Keratinocyte (primary cell): ENCODE measurements at regions not wholly inside any gene's neighbourhood (a gene's known extent, or its start where the extent isn't known, plus 50 kb on each side); places are given as distances from the start of the nearest gene placed in this dataset.

ENCODE experiments used
- DNase-seq: peaks from one replicate; pipeline ENCODE4 v3.0.0-alpha.2; 2011; ENCODE audit warnings: low read depth, missing footprints, low spot score
- FAIRE-seq: peaks from 2 replicates; lab custom pipeline; 2011; peaks lifted over from hg19 to GRCh38; lab: Jason Lieb, UNC
- H2AFZ ChIP-seq: 2 replicates; pipeline ENCODE4 v1.6.0; 2012; ENCODE audit warnings: low read length, control low read depth, inconsistent platforms; ENCODE audit not compliant: control insufficient read depth
- H3K27ac ChIP-seq: 2 replicates; pipeline ENCODE4 v1.5.1; 2011; ENCODE audit warnings: low read length; ENCODE audit not compliant: control insufficient read depth, insufficient read depth
- H3K27me3 ChIP-seq: 3 replicates; pipeline ENCODE4 v1.6.0; 2011; ENCODE audit warnings: low read length; ENCODE audit not compliant: control insufficient read depth, insufficient read depth; ENCODE audit errors: extremely low read depth
- H3K36me3 ChIP-seq, 2 experiments: 2 replicates in 1 of 2; 3 replicates in 1 of 2; pipeline ENCODE4 v1.5.1; 2011; ENCODE audit warnings: low read length in 2 of 2, mild to moderate bottlenecking in 1 of 2; ENCODE audit not compliant: control insufficient read depth in 2 of 2, insufficient read depth in 2 of 2; ENCODE audit errors: extremely low read depth in 1 of 2
- H3K4me1 ChIP-seq: 3 replicates; pipeline ENCODE4 v1.5.1; 2011; ENCODE audit warnings: low read length; ENCODE audit not compliant: control insufficient read depth, insufficient read depth; ENCODE audit errors: extremely low read depth
- H3K4me2 ChIP-seq: 3 replicates; pipeline ENCODE4 v1.6.0; 2011; ENCODE audit warnings: low read depth, low read length; ENCODE audit not compliant: control insufficient read depth, insufficient read depth; ENCODE audit errors: extremely low read depth
- H3K4me3 ChIP-seq, 3 experiments: fragments of 200-600 bp in 1 of 3; sonication (generic) in 1 of 3; 2 replicates in 2 of 3; 3 replicates in 1 of 3; pipeline ENCODE4 v1.5.1; 2011 to 2016; ENCODE audit warnings: low read length in 3 of 3, mild to moderate bottlenecking in 3 of 3, control low read depth in 2 of 3, inconsistent platforms in 1 of 3, low read depth in 1 of 3, mixed read lengths in 1 of 3, mixed run types in 1 of 3, moderate library complexity in 1 of 3; ENCODE audit not compliant: control insufficient read depth in 2 of 3, insufficient read depth in 2 of 3; ENCODE audit errors: extremely low read depth in 1 of 3
- H3K79me2 ChIP-seq: 2 replicates; pipeline ENCODE4 v1.6.0; 2012; ENCODE audit warnings: low read length; ENCODE audit not compliant: control insufficient read depth, insufficient read depth
- H3K9ac ChIP-seq: 3 replicates; pipeline ENCODE4 v1.6.0; 2011; ENCODE audit warnings: low read length; ENCODE audit not compliant: control insufficient read depth, insufficient read depth; ENCODE audit errors: extremely low read depth
- H3K9me1 ChIP-seq: 3 replicates; pipeline ENCODE4 v1.6.0; 2011; ENCODE audit warnings: low read length; ENCODE audit not compliant: control insufficient read depth, insufficient read depth; ENCODE audit errors: extremely low read depth
- H3K9me3 ChIP-seq: 2 replicates; pipeline ENCODE4 v1.5.1; 2012; ENCODE audit warnings: low read depth, low read length; ENCODE audit not compliant: control insufficient read depth
- H4K20me1 ChIP-seq: 3 replicates; pipeline ENCODE4 v1.6.0; 2011; ENCODE audit warnings: low read length; ENCODE audit not compliant: control insufficient read depth, insufficient read depth; ENCODE audit errors: extremely low read depth
- CTCF ChIP-seq, 3 experiments: IDR thresholded peaks in 1 of 3; conservative IDR thresholded peaks in 1 of 3; optimal IDR thresholded peaks in 1 of 3; 2 replicates in 2 of 3; 3 replicates in 1 of 3; pipeline versions ENCODE3 to v1.5.1; 2011; ENCODE audit warnings: low read length in 3 of 3, mild to moderate bottlenecking in 3 of 3, moderate library complexity in 2 of 3, control low read depth in 1 of 3, inconsistent platforms in 1 of 3; ENCODE audit not compliant: insufficient read depth in 2 of 3; ENCODE audit errors: extremely low read depth in 1 of 3
- EZH2 ChIP-seq: IDR thresholded peaks from one replicate; pipeline ENCODE4 v1.6.1; 2012; ENCODE audit warnings: inconsistent platforms, mild to moderate bottlenecking, low read length, moderate library complexity
- dilution Hi-C: fragments of 300-500 bp; cut with MboI; formaldehyde crosslinking; loops from one replicate; pipeline ENCODE4 v1.7.0; 2020; ENCODE audit warnings: low sequenced_read_pairs; ENCODE audit not compliant: extremely low pct_ligation_motif_present

- Histone ChIP-seq H3K27ac (no peak overlapping the region), H3K27me3 (no peaks in the 10 kb centered on the region), H3K9me1 (no peaks in the 10 kb centered on the region), H3K4me3 (no peak overlapping the region), H3K4me2 (no peak overlapping the region), H4K20me1 (no peaks in the 10 kb centered on the region), H2AFZ (no peak overlapping the region), H3K36me3 (no peaks in the 10 kb centered on the region), H3K9me3 (no peaks in the 10 kb centered on the region), H3K4me1 (no peaks in the 10 kb centered on the region), H3K9ac (no peak overlapping the region), H3K79me2 (no peaks in the 10 kb centered on the region)
- no peak for TF ChIP-seq EZH2
- no peak for TF ChIP-seq CTCF (optimal IDR thresholded peaks at IDR 0.05 in 1 of 3, IDR thresholded peaks at IDR 0.05 in 1 of 3, conservative IDR thresholded peaks at IDR 0.05 in 1 of 3; ENCODE audit: extremely low read depth in 1 of 3, insufficient read depth in 2 of 3, low read length in 3 of 3)
- DNase-seq (no peak), FAIRE-seq (no peak)
- dilution Hi-C loops: no loop called here
Observed at GRCh38 chr4:108416831-108417230, 203.5 kb upstream of the RPL34 start.

- no peak for FAIRE-seq
- DNase-seq: no peak
- dilution Hi-C loops: no loop called here
- no peak overlapping the region for H3K9ac ChIP-seq
- no peaks in the 10 kb centered on the region for H3K36me3 ChIP-seq
- no peaks in the 10 kb centered on the region for H3K79me2 ChIP-seq
- no peak overlapping the region for H3K4me2 ChIP-seq
- no peaks in the 10 kb centered on the region for H3K4me1 ChIP-seq
- H3K4me3 ChIP-seq: no peak overlapping the region
- no peaks in the 10 kb centered on the region for H3K9me3 ChIP-seq
- no peaks in the 10 kb centered on the region for H3K9me1 ChIP-seq
- no peak overlapping the region for H2AFZ ChIP-seq
- TF ChIP-seq EZH2: no peak
- no peak for TF ChIP-seq CTCF (optimal IDR thresholded peaks at IDR 0.05 in 1 of 3, IDR thresholded peaks at IDR 0.05 in 1 of 3, conservative IDR thresholded peaks at IDR 0.05 in 1 of 3; ENCODE audit: extremely low read depth in 1 of 3, insufficient read depth in 2 of 3, low read length in 3 of 3)
- H3K27me3 ChIP-seq: no peaks in the 10 kb centered on the region
- H4K20me1 ChIP-seq: no peaks in the 10 kb centered on the region
- H3K27ac ChIP-seq: no peak overlapping the region
Observed at GRCh38 chr4:108415389-108415788, 205.0 kb upstream of the RPL34 start.
